Adrenal gland (tissue), 9 donors: ENCODE measurements at regions not wholly inside any gene's neighbourhood (a gene's known extent, or its start where the extent isn't known, plus 50 kb on each side); places are given as distances from the start of the nearest gene placed in this dataset.

Experiments
- DNase-seq, 7 donors: peaks; one replicate each; pipeline ENCODE4 v3.0.0-alpha.2; 2019 to 2020
- H3K27ac ChIP-seq, 5 donors: fragments of 200-600 bp; sonication (generic) in 4 of 5; 1 replicate in 3 of 5; 2 replicates in 2 of 5; pipeline versions ENCODE4 v1.5.1 to v1.8.0; 2016 to 2020; ENCODE audit warnings: mild to moderate bottlenecking in 1 of 5
- H3K27me3 ChIP-seq: fragments of 200-600 bp; 2 replicates; pipeline ENCODE4 v1.8.0; 2021
- H3K36me3 ChIP-seq, 2 donors: fragments of 200-600 bp; replicated peaks in 1 of 2; 1 replicate in 1 of 2; 2 replicates in 1 of 2; pipeline versions ENCODE4 v1.5.1 to v1.8.0; 2018 to 2022
- H3K4me1 ChIP-seq, 2 donors: fragments of 200-600 bp; replicated peaks in 1 of 2; 1 replicate in 1 of 2; 2 replicates in 1 of 2; pipeline versions ENCODE4 v1.5.1 to v1.8.0; 2018 to 2021
- H3K4me3 ChIP-seq, 4 donors: fragments of 200-600 bp; sonication (generic) in 3 of 4; one replicate each; pipeline ENCODE4 v1.5.1; 2016 to 2018
- H3K9me3 ChIP-seq, 3 donors: fragments of 200-600 bp; sonication (generic) in 1 of 3; replicated peaks in 1 of 3; 1 replicate in 2 of 3; 2 replicates in 1 of 3; pipeline versions ENCODE4 v1.5.1 to v1.8.0; 2016 to 2021
- CTCF ChIP-seq, 6 experiments: fragments of 450-650 bp in 4 of 6; fragments of 200-600 bp in 2 of 6; sonication (generic) in 1 of 6; IDR thresholded peaks; 1 replicate in 5 of 6; 2 replicates in 1 of 6; pipeline versions ENCODE4 v1.5.1 to v1.8.0; 2016 to 2021; ENCODE audit warnings: antibody characterized with exemption in 6 of 6, mild to moderate bottlenecking in 2 of 6, moderate library complexity in 1 of 6
- POLR2A ChIP-seq, 2 donors: fragments of 450-650 bp; IDR thresholded peaks; one replicate each; pipeline ENCODE4 v1.6.1; 2017; ENCODE audit warnings: antibody characterized with exemption in 2 of 2, mild to moderate bottlenecking in 2 of 2, moderate library complexity in 1 of 2
- WGBS, 4 donors: extraction: QIAGEN DNeasy Blood & Tissue Kit in 2 of 4; methylation state at CpG; one replicate each; pipeline versions ENCODE4 v1.1.5 to v1.1.7; 2013 to 2017; 5-methylcytosine and 5-hydroxymethylcytosine counted together
- intact Hi-C, 2 donors: fragments of 100-400 bp; cut with DNase I; formaldehyde crosslinking; loops; one replicate each; pipeline versions ENCODE4 v1.14.1 to v1.15.0; 2022 to 2023
- small RNA-seq, 2 donors: library from RNA; depleted of rRNA; stranded (forward); fragments of <200 nt; gene quantifications; one replicate each; pipeline ENCODE3, GENCODE V24; 2016
- donor health status: healthy with polysubstance abuse.
- donor health status: Bipolar disorder and iron deficiency.
- donor health status: DM: yes; HTN: yes; CAD: no.
- donor health status: DM: no; HTN: no; CAD: no.
- donor health status: DM: no; HTN: no; CAD: no.

- no peaks in the 10 kb centered on the region for H3K9me3 ChIP-seq
- H3K4me3 ChIP-seq, result no peak overlapping the region
- WGBS, 4 donors, result 64 to 73% (median 70%) methylated on average over 3 of the region's 3 CpGs
These were observed 58.3 kb upstream of the SMIM31 start for GRCh38 chr4:164695650-164696049.

GRCh38 chr4:164700471-164700870 is 53.5 kb upstream of the SMIM31 start:
- no peak overlapping the region for H3K27ac ChIP-seq
- 63 to 72% (median 67%) methylated on average over 9 to 10 of the region's 10 CpGs for WGBS, 4 donors
- H3K4me3 ChIP-seq, result no peak overlapping the region
- intact Hi-C loops, result no loop called here
- no peaks in the 10 kb centered on the region for H3K36me3 ChIP-seq
- H3K9me3 ChIP-seq, result no peaks in the 10 kb centered on the region
- H3K4me1 ChIP-seq, result no peaks in the 10 kb centered on the region
- DNase-seq, result peak in 1 of 7 donors; percentile 3
- TF ChIP-seq CTCF (IDR thresholded peaks at IDR 0.05) (no peak), POLR2A (IDR thresholded peaks at IDR 0.05) (no peak)
- H3K27me3 ChIP-seq, result no peaks in the 10 kb centered on the region

More at GRCh38 chr4:164695650-164696049, 58.3 kb upstream of the SMIM31 start:
- H3K27ac ChIP-seq, result no peak overlapping the region
- H3K36me3 ChIP-seq, result no peaks in the 10 kb centered on the region
- no peak for DNase-seq
- intact Hi-C loops, result no loop called here
- no peaks in the 10 kb centered on the region for H3K4me1 ChIP-seq
- no peak for TF ChIP-seq POLR2A (IDR thresholded peaks at IDR 0.05)
- no peak for TF ChIP-seq CTCF (IDR thresholded peaks at IDR 0.05)
- no peaks in the 10 kb centered on the region for H3K27me3 ChIP-seq

GRCh38 chr4:164701665-164702064 is 52.3 kb upstream of the SMIM31 start:
- H3K4me1 ChIP-seq, result no peaks in the 10 kb centered on the region
- H3K4me3 ChIP-seq, result no peak overlapping the region
- TF ChIP-seq POLR2A (IDR thresholded peaks at IDR 0.05) (no peak), CTCF (IDR thresholded peaks at IDR 0.05) (no peak)
- H3K9me3 ChIP-seq, result no peaks in the 10 kb centered on the region
- intact Hi-C loops, result no loop called here
- DNase-seq, result no peak
- H3K36me3 ChIP-seq, result no peaks in the 10 kb centered on the region
- 52 to 62% (median 58%) methylated on average over 4 of the region's 4 CpGs for WGBS, 4 donors
- no peaks in the 10 kb centered on the region for H3K27me3 ChIP-seq
- H3K27ac ChIP-seq, result no peak overlapping the region

Small RNAs in the stretch of these regions (small RNA-seq; reads per million reads assigned to genes)
- gene AC074198.2 (0 reads per million in 2 donors), gene RNU6-284P (0 reads per million in 2 donors)
